Thymus (tissue), 11 donors: ENCODE measurements at regions not wholly inside any gene's neighbourhood (a gene's known extent, or its start where the extent isn't known, plus 50 kb on each side); places are given as distances from the start of the nearest gene placed in this dataset.

Experiments used
- DNase-seq, 9 donors: peaks; one replicate each; pipeline ENCODE4 v3.0.0-alpha.2; 2013; ENCODE audit warnings: low spot score in 9 of 9, low read depth in 6 of 9, missing footprints in 1 of 9
- H3K27ac ChIP-seq, 2 donors: one replicate each; pipeline ENCODE4 v1.5.1; 2013; ENCODE audit warnings: control low read depth in 1 of 2, low read depth in 1 of 2, low read length in 1 of 2, mild to moderate bottlenecking in 1 of 2, moderate library complexity in 1 of 2
- H3K27me3 ChIP-seq, 2 donors: one replicate each; pipeline ENCODE4 v1.5.1; 2013; ENCODE audit warnings: low read length in 1 of 2; ENCODE audit not compliant: control insufficient read depth in 2 of 2, insufficient read depth in 1 of 2
- H3K36me3 ChIP-seq, 2 donors: one replicate each; pipeline ENCODE4 v1.5.1; 2013; ENCODE audit warnings: low read length in 1 of 2, mild to moderate bottlenecking in 1 of 2, moderate library complexity in 1 of 2; ENCODE audit not compliant: control insufficient read depth in 2 of 2, insufficient read depth in 2 of 2
- H3K4me1 ChIP-seq, 2 donors: one replicate each; pipeline ENCODE4 v1.5.1; 2013; ENCODE audit warnings: low read length in 2 of 2; ENCODE audit not compliant: control insufficient read depth in 2 of 2, insufficient read depth in 2 of 2
- H3K4me3 ChIP-seq, 2 donors: one replicate each; pipeline ENCODE4 v1.5.1; 2013; ENCODE audit warnings: low read length in 2 of 2, control low read depth in 1 of 2, mild to moderate bottlenecking in 1 of 2
- H3K9me3 ChIP-seq, 2 donors: one replicate each; pipeline ENCODE4 v1.5.1; 2013; ENCODE audit warnings: low read length in 1 of 2, mild to moderate bottlenecking in 1 of 2; ENCODE audit not compliant: control insufficient read depth in 2 of 2, insufficient read depth in 1 of 2
- WGBS: extraction: QIAGEN DNeasy Blood & Tissue Kit; methylation state at CpG from one replicate; pipeline ENCODE4 v1.1.7; 2013; 5-methylcytosine and 5-hydroxymethylcytosine counted together
- donor health status: healthy.

GRCh38 chr5:115458003-115458409, 86.6 kb downstream of the FEM1C start:
- H3K4me1 ChIP-seq, result no peaks in the 10 kb centered on the region
- H3K27me3 ChIP-seq, result no peaks in the 10 kb centered on the region
- no peak for DNase-seq
- no peaks in the 10 kb centered on the region for H3K9me3 ChIP-seq
- H3K27ac ChIP-seq, result no peak overlapping the region
- no peak overlapping the region for H3K4me3 ChIP-seq
- WGBS, result 68% methylated on average over 4 of the region's 4 CpGs
- H3K36me3 ChIP-seq, result no peaks in the 10 kb centered on the region

- Histone ChIP-seq H3K27ac (no peak overlapping the region), H3K4me1 (no peaks in the 10 kb centered on the region)
Measured at GRCh38 chr5:115457571-115457970, 87.0 kb downstream of the FEM1C start.

GRCh38 chr5:115456539-115457040, 88.0 kb downstream of the FEM1C start:
- no peaks in the 10 kb centered on the region for H3K27me3 ChIP-seq
- H3K36me3 ChIP-seq, result no peaks in the 10 kb centered on the region
- no peak overlapping the region for H3K4me3 ChIP-seq
- DNase-seq, result no peak
- H3K27ac ChIP-seq, result no peak overlapping the region
- WGBS, result 88% methylated on average over 7 of the region's 7 CpGs
- no peaks in the 10 kb centered on the region for H3K9me3 ChIP-seq
- H3K4me1 ChIP-seq, result peaks cover 0 to 2% of the 10 kb centered on the region in 2 donors

More at GRCh38 chr5:115457571-115457970, 87.0 kb downstream of the FEM1C start:
- WGBS, result 94% methylated on average over 6 of the region's 6 CpGs
- no peaks in the 10 kb centered on the region for H3K36me3 ChIP-seq
- no peak for DNase-seq
- H3K4me3 ChIP-seq, result no peak overlapping the region
- H3K9me3 ChIP-seq, result no peaks in the 10 kb centered on the region
- no peaks in the 10 kb centered on the region for H3K27me3 ChIP-seq

- H3K27ac ChIP-seq, result no peak overlapping the region
- H3K36me3 ChIP-seq, result no peaks in the 10 kb centered on the region
- no peaks in the 10 kb centered on the region for H3K9me3 ChIP-seq
- peaks cover 0 to 2% of the 10 kb centered on the region in 2 donors for H3K4me1 ChIP-seq
- 91% methylated on average over 4 of the region's 4 CpGs for WGBS
- no peaks in the 10 kb centered on the region for H3K27me3 ChIP-seq
- H3K4me3 ChIP-seq, result no peak overlapping the region
- no peak for DNase-seq
Measured at GRCh38 chr5:115456056-115456455, 88.5 kb downstream of the FEM1C start.

- Histone ChIP-seq H3K4me1 (peaks cover 0 to 2% of the 10 kb centered on the region in 2 donors), H3K27me3 (no peaks in the 10 kb centered on the region), H3K36me3 (no peaks in the 10 kb centered on the region), H3K27ac (no peak overlapping the region), H3K9me3 (no peaks in the 10 kb centered on the region), H3K4me3 (no peak overlapping the region)
- DNase-seq, result no peak
- 89% methylated on average over 6 of the region's 6 CpGs for WGBS
Measured at GRCh38 chr5:115455301-115455707, 89.3 kb downstream of the FEM1C start.

- no peak overlapping the region for H3K4me3 ChIP-seq
- H3K9me3 ChIP-seq, result no peaks in the 10 kb centered on the region
- no peaks in the 10 kb centered on the region for H3K27me3 ChIP-seq
- no peak overlapping the region for H3K27ac ChIP-seq
- H3K36me3 ChIP-seq, result no peaks in the 10 kb centered on the region
- no peak for DNase-seq
- 96% methylated on average over 2 of the region's 2 CpGs for WGBS
- H3K4me1 ChIP-seq, result peaks cover 0 to 2% of the 10 kb centered on the region in 2 donors
Measured at GRCh38 chr5:115453391-115454095, 91.0 kb downstream of the FEM1C start.

- H3K4me3 ChIP-seq, result no peak overlapping the region
- no peak for DNase-seq
- H3K36me3 ChIP-seq, result no peaks in the 10 kb centered on the region
- WGBS, result 94% methylated on average over 2 of the region's 2 CpGs
- H3K27ac ChIP-seq, result no peak overlapping the region
- H3K4me1 ChIP-seq, result peaks cover 0 to 2% of the 10 kb centered on the region in 2 donors
- H3K9me3 ChIP-seq, result no peaks in the 10 kb centered on the region
- no peaks in the 10 kb centered on the region for H3K27me3 ChIP-seq
Measured at GRCh38 chr5:115452536-115453235, 91.9 kb downstream of the FEM1C start.

- Histone ChIP-seq H3K27me3 (no peaks in the 10 kb centered on the region), H3K4me1 (peaks cover 0 to 2% of the 10 kb centered on the region in 2 donors), H3K36me3 (no peaks in the 10 kb centered on the region), H3K4me3 (no peak overlapping the region), H3K27ac (no peak overlapping the region), H3K9me3 (no peaks in the 10 kb centered on the region)
- DNase-seq, result no peak
- WGBS, result 92% methylated on average over 2 of the region's 2 CpGs
Measured at GRCh38 chr5:115452083-115452482, 92.5 kb downstream of the FEM1C start.

GRCh38 chr5:115450741-115451140, 93.8 kb downstream of the FEM1C start:
- Histone ChIP-seq H3K4me1 (peaks cover 0 to 2% of the 10 kb centered on the region in 2 donors), H3K27me3 (no peaks in the 10 kb centered on the region), H3K27ac (no peak overlapping the region), H3K36me3 (no peaks in the 10 kb centered on the region), H3K9me3 (no peaks in the 10 kb centered on the region), H3K4me3 (no peak overlapping the region)
- peak in 1 of 9 donors; percentile 2 for DNase-seq
- 87% methylated on average over 1 of the region's 1 CpG for WGBS
